Tibial nerve (tissue), 4 donors: ENCODE measurements at regions not wholly inside any gene's neighbourhood (a gene's known extent, or its start where the extent isn't known, plus 50 kb on each side); places are given as distances from the start of the nearest gene placed in this dataset.

ENCODE experiments used
- EP300 ChIP-seq, 2 donors: sonication (generic); formaldehyde crosslinking; IDR thresholded peaks; one replicate each; pipeline ENCODE4 v1.6.1; 2017; ENCODE audit warnings: antibody characterized with exemption in 2 of 2, mild to moderate bottlenecking in 1 of 2
- POLR2A ChIP-seq, 2 donors: fragments of 450-650 bp; IDR thresholded peaks; one replicate each; pipeline ENCODE4 v1.6.1; 2017; ENCODE audit warnings: antibody characterized with exemption in 2 of 2, mild to moderate bottlenecking in 2 of 2, moderate library complexity in 2 of 2
- TF ChIP-seq, protein P1 (sequence below), 5 experiments: fragments of 200-600 bp in 3 of 5; fragments of 450-650 bp in 2 of 5; sonication (generic) in 3 of 5; IDR thresholded peaks; one replicate each; pipeline ENCODE4 v1.5.1; 2016 to 2019; ENCODE audit warnings: antibody characterized with exemption in 5 of 5, mild to moderate bottlenecking in 3 of 5, moderate library complexity in 2 of 5

- TF ChIP-seq, protein P1, sequence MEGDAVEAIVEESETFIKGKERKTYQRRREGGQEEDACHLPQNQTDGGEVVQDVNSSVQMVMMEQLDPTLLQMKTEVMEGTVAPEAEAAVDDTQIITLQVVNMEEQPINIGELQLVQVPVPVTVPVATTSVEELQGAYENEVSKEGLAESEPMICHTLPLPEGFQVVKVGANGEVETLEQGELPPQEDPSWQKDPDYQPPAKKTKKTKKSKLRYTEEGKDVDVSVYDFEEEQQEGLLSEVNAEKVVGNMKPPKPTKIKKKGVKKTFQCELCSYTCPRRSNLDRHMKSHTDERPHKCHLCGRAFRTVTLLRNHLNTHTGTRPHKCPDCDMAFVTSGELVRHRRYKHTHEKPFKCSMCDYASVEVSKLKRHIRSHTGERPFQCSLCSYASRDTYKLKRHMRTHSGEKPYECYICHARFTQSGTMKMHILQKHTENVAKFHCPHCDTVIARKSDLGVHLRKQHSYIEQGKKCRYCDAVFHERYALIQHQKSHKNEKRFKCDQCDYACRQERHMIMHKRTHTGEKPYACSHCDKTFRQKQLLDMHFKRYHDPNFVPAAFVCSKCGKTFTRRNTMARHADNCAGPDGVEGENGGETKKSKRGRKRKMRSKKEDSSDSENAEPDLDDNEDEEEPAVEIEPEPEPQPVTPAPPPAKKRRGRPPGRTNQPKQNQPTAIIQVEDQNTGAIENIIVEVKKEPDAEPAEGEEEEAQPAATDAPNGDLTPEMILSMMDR (IDR thresholded peaks at IDR 0.05), result no peak
- no peak for TF ChIP-seq EP300 (IDR thresholded peaks at IDR 0.05)
- no peak for TF ChIP-seq POLR2A (IDR thresholded peaks at IDR 0.05)
Measured at GRCh38 chr4:125994430-125994829, 679.7 kb downstream of the FAT4 start.
